ENCODE measurements at regions not wholly inside any gene's neighbourhood (a gene's known extent, or its start where the extent isn't known, plus 50 kb on each side); places are given as distances from the start of the nearest gene placed in this dataset.

GRCh38 chr12:91566328-91567099, 383.9 kb upstream of the DCN start:
- TF ChIP-seq EZH2phosphoT487 (IDR thresholded peaks at IDR 0.05; ENCODE audit: low read depth, severe bottlenecking, unreplicated experiment): no peak
- no peak for TF ChIP-seq CTCF (IDR thresholded peaks at IDR 0.05; ENCODE audit: poor library complexity)

Measured in hepatocyte (in vitro differentiated cells).